ENCODE measurements at regions not wholly inside any gene's neighbourhood (a gene's known extent, or its start where the extent isn't known, plus 50 kb on each side); places are given as distances from the start of the nearest gene placed in this dataset.

GRCh38 chr20:60144974-60145527, 186.8 kb downstream of the CDH26 start:
- peaks cover 50% of the 10 kb centered on the region for H3K27me3 ChIP-seq (ENCODE audit: low read length)

GRCh38 chr20:60147004-60147403, 188.8 kb downstream of the CDH26 start:
- H3K9me2 ChIP-seq (replicated peaks; ENCODE audit: low read length) = no peaks in the 10 kb centered on the region
- H3F3A ChIP-seq (ENCODE audit: low read length, unreplicated experiment) = no peaks in the 10 kb centered on the region
- ATAC-seq = no peak
- H3K9me3 ChIP-seq (ENCODE audit: low read length) = no peaks in the 10 kb centered on the region; the same call in 1 of the 2 replicates
- no peak overlapping the region for H3K27ac ChIP-seq (ENCODE audit: low read length)
- BruUV-seq (replicated peaks) = no TSS peak
- H3K4me3 ChIP-seq (ENCODE audit: low read length) = no peak overlapping the region
- peaks cover 63% of the 10 kb centered on the region for H3K27me3 ChIP-seq (ENCODE audit: low read length)
- H3K9ac ChIP-seq (ENCODE audit: low read length) = no peak overlapping the region
- CTCF ChIA-PET = no interaction called here
- no peak for TF ChIP-seq EZH2 (IDR thresholded peaks at IDR 0.05; ENCODE audit: low read length, unreplicated experiment)
- no peak for TF ChIP-seq EZH2phosphoT487 (IDR thresholded peaks at IDR 0.05; ENCODE audit: borderline replicate concordance, low read length)
- TF ChIP-seq CTCF (conservative IDR thresholded peaks at IDR 0.05; ENCODE audit: low read depth, low read length) = no peak
- DNase-seq = no peak
- no peaks in the 10 kb centered on the region for H3K79me2 ChIP-seq (ENCODE audit: low read length)
- H2AFZ ChIP-seq (ENCODE audit: low read length) = no peak overlapping the region
- no peaks in the 10 kb centered on the region for H4K20me1 ChIP-seq (ENCODE audit: low read length)
- H3K4me2 ChIP-seq (ENCODE audit: low read length) = no peak overlapping the region
- POLR2A ChIA-PET (ENCODE audit: unreplicated experiment) = no interaction called here
- intact Hi-C loops (cut with micrococcal nuclease) = no loop called here
- no peaks in the 10 kb centered on the region for H3K4me1 ChIP-seq (ENCODE audit: insufficient read depth, low read length)
- no peaks in the 10 kb centered on the region for H3K36me3 ChIP-seq (ENCODE audit: low read depth, low read length)

More at GRCh38 chr20:60144974-60145527, 186.8 kb downstream of the CDH26 start:
- Histone ChIP-seq H4K20me1 (ENCODE audit: low read length) (no peaks in the 10 kb centered on the region), H3K4me2 (ENCODE audit: low read length) (no peak overlapping the region), H3K4me1 (ENCODE audit: insufficient read depth, low read length) (no peaks in the 10 kb centered on the region), H3K27ac (ENCODE audit: low read length) (no peak overlapping the region), H3K79me2 (ENCODE audit: low read length) (no peaks in the 10 kb centered on the region), H3K9me2 (replicated peaks; ENCODE audit: low read length) (no peaks in the 10 kb centered on the region), H3K36me3 (ENCODE audit: low read depth, low read length) (no peaks in the 10 kb centered on the region), H3F3A (ENCODE audit: low read length, unreplicated experiment) (no peaks in the 10 kb centered on the region), H3K4me3 (ENCODE audit: low read length) (no peak overlapping the region), H3K9me3 (ENCODE audit: low read length) (no peaks in the 10 kb centered on the region), H2AFZ (ENCODE audit: low read length) (no peak overlapping the region), H3K9ac (ENCODE audit: low read length) (no peak overlapping the region)
- BruUV-seq (replicated peaks) = no TSS peak
- no peak for ATAC-seq
- intact Hi-C loops (cut with micrococcal nuclease) = no loop called here
- DNase-seq = no peak
- ChIA-PET CTCF (no interaction called here), POLR2A (ENCODE audit: unreplicated experiment) (no interaction called here)
- TF ChIP-seq CTCF (conservative IDR thresholded peaks at IDR 0.05; ENCODE audit: low read depth, low read length) (no peak), EZH2phosphoT487 (IDR thresholded peaks at IDR 0.05; ENCODE audit: borderline replicate concordance, low read length) (no peak), EZH2 (IDR thresholded peaks at IDR 0.05; ENCODE audit: low read length, unreplicated experiment) (no peak)

- H3K79me2 ChIP-seq (ENCODE audit: low read length) = no peaks in the 10 kb centered on the region
- H4K20me1 ChIP-seq (ENCODE audit: low read length) = no peaks in the 10 kb centered on the region
- TF ChIP-seq EZH2phosphoT487 (IDR thresholded peaks at IDR 0.05; ENCODE audit: borderline replicate concordance, low read length) (no peak), EZH2 (IDR thresholded peaks at IDR 0.05; ENCODE audit: low read length, unreplicated experiment) (no peak), CTCF (conservative IDR thresholded peaks at IDR 0.05; ENCODE audit: low read depth, low read length) (no peak)
- H3K36me3 ChIP-seq (ENCODE audit: low read depth, low read length) = no peaks in the 10 kb centered on the region
- peaks cover 55% of the 10 kb centered on the region for H3K27me3 ChIP-seq (ENCODE audit: low read length)
- DNase-seq (no peak), ATAC-seq (no peak)
- no peaks in the 10 kb centered on the region; the same call in 1 of the 2 replicates for H3K9me3 ChIP-seq (ENCODE audit: low read length)
- H3K4me3 ChIP-seq (ENCODE audit: low read length) = no peak overlapping the region
- H3F3A ChIP-seq (ENCODE audit: low read length, unreplicated experiment) = no peaks in the 10 kb centered on the region
- H2AFZ ChIP-seq (ENCODE audit: low read length) = no peak overlapping the region
- H3K4me2 ChIP-seq (ENCODE audit: low read length) = no peak overlapping the region
- ChIA-PET CTCF (no interaction called here), POLR2A (ENCODE audit: unreplicated experiment) (no interaction called here)
- BruUV-seq (replicated peaks) = no TSS peak
- no peaks in the 10 kb centered on the region for H3K4me1 ChIP-seq (ENCODE audit: insufficient read depth, low read length)
- H3K9ac ChIP-seq (ENCODE audit: low read length) = no peak overlapping the region
- H3K27ac ChIP-seq (ENCODE audit: low read length) = no peak overlapping the region
- intact Hi-C loops (cut with micrococcal nuclease) = no loop called here
- no peaks in the 10 kb centered on the region for H3K9me2 ChIP-seq (replicated peaks; ENCODE audit: low read length)
Measured at GRCh38 chr20:60148885-60149284, 190.7 kb downstream of the CDH26 start.
